HG02610 (cell line): ENCODE measurements at regions not wholly inside any gene's neighbourhood (a gene's known extent, or its start where the extent isn't known, plus 50 kb on each side); places are given as distances from the start of the nearest gene placed in this dataset.

Source experiments
- ATAC-seq: cut with Tn5 transposase; IDR thresholded peaks from one replicate; pipeline ENCODE4 v1.9.1; 2021; ENCODE audit warnings: mild to moderate bottlenecking, moderate library complexity; ENCODE audit not compliant: unreplicated experiment

DNA sequence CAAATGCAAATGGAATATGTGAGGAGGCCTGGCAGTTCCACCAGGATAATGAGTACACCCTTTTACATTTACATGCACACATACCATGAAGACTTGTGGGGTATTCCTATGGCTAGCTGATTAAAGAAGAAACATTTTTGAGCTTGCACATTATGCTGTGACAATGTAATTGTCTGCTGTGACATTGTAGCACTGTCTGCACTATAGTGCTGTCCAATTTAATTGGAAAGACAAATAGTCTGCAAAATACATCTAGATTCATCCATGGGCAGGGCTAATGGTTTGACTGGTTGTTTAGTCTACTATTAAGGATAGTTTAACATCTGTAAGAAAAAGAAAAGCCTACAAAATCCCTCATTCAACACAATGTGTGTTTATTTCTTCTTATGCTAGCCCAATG is 1005.6 kb upstream of the LRFN5 start:
- ATAC-seq = no peak

DNA sequence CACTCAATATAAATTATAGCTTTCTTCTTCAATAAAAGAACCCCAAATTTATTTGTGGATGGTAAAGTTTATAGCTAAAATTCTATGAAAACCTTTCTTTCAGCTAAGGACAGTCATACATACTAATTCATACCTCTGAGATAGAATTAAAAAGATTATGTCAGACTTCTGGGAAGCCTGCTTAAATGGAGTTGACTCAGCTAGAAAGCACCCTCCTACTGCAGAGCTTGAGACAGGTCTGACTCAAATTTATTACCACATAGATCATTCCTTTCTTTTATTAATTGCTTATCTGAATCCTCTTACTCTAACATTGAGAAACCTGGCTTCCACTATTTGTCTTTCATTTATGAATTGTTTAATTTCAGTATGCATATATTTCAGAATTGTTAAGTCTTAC is 1007.0 kb upstream of the LRFN5 start:
- no peak for ATAC-seq

DNA sequence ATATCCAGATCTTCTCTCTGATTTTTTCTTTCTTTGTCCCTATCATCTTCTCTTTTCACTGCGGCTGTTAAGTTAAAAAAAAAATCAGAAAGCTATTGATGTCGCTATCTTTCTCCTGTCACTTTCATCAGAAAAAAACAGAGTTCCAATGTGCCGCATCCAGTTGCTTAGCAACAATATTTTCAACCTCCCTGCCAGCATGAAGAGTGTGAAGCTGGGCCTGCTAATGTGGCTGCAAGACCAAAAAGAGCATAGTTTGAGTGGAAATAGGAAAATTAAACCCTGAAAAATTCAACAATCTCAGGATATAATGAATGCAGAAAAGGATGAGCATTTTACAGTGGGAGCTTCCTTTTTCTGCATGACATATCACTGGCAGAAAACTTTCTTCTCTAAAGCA is 1025.4 kb upstream of the LRFN5 start:
- no peak for ATAC-seq

DNA sequence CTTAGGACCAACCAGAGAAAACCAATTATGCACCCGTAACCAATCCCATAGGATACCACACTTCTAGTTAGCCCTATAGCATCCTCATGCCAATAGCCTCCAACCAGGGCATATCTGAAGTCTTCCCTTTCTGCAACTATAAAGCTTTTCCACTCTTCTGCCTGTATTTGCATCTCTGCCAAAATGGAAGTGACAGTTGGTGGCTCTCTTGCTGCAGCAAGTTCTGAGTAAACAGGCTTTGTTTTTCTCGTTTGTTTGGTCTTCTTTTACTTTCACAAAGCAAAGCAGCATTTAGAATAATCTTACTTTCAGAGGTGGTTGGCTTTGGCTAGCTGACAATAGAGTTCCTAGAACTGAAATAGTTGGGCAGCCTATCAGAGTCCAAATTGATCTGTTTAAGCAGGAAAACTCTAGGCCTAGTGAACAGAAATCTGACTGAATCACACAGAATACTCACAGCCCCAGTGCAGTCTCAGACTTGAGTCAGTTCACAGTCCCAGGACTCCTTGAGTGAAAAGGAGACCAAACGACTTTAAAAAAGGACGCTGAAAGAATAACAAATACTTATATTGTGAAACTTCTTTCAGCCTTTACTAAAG is 1029.7 kb upstream of the LRFN5 start:
- no peak for ATAC-seq

DNA sequence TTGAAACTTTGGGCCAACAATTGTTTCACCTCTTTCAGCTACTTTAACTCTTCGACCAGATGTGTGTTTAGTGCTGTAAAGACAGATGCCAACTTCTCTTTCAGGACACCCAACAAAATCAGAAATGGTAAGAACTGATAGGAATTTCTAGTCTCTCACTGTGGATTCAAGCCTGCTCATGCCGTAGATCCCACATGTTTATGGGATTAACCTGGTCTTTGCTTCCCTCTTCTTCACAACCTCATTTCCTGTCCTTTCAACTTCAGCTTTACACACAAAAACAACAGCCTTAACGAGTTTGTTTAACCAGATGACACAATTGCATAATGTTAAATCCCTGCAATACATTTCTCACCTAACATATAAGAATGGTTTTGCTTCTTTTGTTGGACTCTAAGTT is 1031.9 kb upstream of the LRFN5 start:
- ATAC-seq = no peak

DNA sequence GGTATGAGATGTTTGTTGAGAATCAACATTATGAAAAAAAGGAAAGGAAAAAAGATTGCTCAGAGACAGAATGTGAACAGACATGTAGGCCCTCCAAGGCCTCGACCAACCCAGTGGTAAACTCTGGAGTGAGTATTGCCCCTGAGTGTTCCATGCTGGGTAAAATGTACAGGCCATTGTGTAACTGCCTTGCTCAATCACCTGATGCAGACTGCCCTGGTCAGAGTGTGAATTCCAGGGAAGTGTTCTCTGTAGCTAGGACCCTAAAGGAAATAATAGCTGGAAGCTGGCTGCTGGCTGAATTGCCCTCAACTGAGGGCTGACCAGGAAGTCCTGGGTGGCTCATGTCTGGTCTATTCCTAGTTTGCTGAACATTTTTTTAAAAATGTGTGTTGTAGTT is 1081.4 kb upstream of the LRFN5 start:
- no peak for ATAC-seq

DNA sequence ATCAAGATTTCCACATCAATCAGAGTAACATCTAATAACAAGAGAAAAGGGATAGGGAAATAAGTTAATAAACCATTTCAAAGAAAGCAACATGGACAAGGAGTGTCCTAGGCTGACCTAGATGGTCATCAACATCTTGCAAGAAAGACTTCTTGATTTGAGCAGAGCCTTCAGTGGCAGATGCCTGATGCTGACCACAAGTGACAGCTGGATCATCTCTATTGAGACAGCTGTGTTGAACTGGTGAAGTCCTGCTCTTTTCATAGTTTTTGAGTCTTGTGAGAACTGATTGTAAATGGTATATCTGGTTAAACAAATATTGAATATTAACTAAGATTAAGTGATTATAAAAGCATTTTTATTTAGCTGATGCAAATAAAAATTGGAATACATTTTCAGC is 1083.6 kb upstream of the LRFN5 start:
- ATAC-seq = no peak

DNA sequence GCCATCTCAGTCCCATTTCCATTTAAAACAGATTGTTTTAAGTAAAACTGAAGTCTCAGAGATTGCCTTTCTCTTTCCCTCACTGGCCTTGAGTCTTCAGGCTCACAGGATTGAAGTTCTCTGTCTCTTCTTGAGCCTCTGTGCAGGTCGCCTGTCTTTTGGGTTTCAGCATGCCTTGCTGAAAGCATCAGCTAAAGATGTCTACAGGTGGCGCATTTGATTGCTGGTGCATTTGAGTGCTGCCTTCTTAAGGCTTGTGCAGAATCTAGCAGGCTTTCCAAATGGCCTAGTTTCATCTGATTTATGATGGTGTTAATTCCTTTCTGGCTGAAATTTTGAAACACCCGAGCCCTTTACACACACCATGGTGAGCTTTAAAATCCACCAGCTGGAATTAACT is 1062.2 kb upstream of the FBXO33 start:
- no peak for ATAC-seq

DNA sequence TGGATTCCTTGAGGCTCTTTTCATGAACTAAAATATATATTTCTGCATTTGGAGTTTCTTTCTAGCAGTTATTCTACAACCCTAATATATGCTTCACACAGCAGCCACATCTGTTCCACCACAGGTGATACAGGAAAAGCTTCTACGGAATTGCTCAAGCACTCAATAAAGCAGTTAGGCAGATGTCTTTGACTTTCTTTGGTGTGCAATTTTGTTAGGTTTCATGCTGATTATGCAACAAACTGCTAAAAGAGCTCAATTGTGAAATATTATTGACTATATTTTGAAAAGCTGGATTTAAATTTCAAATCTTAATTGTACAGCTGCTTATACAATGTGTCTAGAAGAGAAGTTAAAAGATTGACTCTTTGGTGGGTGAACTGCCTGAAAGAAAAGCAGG is 1055.6 kb upstream of the FBXO33 start:
- no peak for ATAC-seq

DNA sequence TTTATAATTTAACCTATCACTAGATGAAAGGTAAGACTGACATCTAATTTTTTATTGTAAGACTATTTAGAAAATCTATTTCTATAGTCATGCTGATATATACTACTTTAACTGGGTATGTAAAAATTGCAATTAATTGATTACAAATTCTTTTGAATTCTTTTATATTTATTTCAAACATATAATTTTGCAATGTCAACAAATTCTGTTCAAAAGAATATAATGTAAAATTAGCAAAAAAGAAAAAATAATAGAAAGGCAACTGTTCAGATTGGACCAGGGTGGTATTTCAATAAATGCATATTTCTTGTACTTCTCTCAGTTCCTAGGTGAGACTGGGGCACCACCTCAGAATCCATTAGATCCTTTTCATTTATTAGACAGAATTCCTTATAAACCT is 1053.5 kb upstream of the FBXO33 start:
- ATAC-seq = no peak

DNA sequence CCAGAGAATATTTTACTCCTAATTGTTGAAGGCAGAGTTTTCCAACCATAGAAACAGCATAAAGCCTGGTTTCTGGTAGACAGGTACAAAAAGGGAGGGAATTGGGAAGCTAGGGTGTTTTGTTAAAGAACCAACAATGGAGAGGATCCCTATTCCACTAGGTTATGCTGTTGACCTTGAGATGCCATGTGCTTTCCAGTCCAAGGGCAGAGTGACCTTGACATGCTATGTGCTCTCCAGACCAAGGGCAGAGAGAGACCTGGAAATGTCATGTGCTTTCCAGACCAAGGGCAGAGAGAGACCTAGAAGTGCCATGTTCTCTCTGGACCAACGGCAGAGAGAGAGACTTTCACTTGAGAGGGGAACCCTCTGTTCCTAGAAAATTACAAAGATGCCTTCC is 1043.8 kb upstream of the FBXO33 start:
- no peak for ATAC-seq

DNA sequence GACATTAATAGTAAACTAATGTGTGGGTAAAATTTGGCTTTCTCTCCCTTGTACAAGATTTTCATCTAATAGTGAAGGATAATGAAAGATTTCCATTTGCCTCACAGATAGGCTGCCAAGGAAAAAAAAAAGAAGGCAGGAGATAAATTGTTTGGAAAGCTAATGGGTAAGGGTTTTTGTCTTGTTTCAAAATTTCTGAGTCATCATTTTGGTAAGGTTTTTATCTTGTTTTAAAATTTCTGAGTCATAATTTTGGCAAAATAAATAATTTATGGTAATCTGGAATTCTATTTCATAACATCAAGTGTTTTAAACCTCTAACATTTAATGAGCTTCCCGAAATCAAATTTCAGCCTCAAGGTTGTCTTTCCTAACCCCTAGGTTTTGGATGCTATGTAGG is 1035.7 kb upstream of the FBXO33 start:
- no peak for ATAC-seq

DNA sequence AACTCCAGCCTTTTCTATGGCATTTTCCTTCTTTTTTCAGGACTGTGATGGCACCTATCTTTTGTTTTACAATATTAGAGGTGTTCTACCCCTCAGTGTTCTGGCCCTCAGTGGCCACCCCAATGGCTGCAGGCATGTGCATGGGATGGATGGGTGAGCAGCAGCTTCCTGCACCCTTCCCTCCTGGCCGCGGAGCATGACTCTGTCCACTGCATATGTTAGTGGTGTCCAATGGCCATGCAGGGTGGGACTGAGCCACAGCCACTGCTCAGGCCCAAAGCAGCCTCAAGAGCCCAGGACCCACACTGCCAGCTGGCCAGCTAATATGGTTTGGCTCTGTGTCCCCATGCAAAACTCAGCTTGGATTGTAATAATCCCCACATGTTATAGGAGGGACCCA is 1032.3 kb upstream of the FBXO33 start:
- no peak for ATAC-seq

DNA sequence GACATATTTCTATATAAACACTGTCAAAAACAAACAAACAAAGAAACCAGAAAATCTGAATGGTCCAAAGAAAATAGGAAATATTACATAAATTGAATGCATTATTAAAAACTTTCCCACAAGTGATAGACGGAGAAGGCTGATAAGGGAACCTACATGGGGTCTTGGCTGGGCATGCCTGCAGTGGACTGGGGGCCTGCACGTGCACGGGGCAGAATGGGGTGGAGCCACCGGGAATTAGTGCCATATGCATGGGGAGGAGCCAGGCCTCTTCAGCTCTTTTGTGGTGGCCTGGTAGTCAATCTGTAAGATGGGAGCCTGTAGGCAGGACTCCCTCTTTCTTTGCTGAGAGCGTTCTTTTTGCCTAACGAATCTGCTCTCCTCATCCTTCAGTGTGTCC is 1031.7 kb upstream of the FBXO33 start:
- no peak for ATAC-seq

DNA sequence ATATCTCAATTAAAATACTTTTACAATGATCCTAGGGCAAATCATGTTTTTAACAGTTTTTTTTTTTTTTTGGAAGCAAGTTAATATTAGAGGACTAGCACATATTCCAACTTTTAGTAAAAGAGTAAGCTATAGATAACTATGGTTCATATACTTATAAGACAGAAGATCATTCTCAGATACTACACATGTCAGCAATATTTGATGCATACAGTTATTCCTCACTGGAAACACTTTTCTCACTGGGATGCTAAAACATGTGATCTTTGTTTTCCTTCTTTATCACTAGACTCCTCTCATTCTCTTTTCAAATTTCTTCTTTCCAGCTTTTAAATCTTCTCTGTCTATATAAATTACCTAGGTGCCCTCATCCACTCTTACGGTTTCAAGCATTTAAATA is 1020.4 kb upstream of the FBXO33 start:
- no peak for ATAC-seq

DNA sequence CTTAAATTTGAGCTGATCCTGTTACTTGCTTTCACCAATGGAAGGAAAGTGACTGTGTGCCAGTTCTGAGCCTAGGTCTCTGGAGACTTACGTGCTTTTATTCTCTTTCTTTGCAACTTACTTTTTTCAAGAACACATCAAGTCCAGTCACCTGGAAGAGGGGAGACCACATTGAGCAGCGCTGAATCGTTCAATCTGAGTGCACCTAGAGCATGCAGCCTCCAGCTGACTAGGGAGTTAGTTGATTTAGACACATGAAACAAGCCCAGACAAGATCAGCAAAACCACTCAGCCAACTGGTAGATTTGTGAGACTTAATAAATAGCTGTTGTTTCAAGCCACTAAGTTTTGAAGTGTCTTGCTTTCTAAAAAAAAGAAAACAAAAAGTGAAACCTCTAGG is 1014.8 kb upstream of the FBXO33 start:
- no peak for ATAC-seq

DNA sequence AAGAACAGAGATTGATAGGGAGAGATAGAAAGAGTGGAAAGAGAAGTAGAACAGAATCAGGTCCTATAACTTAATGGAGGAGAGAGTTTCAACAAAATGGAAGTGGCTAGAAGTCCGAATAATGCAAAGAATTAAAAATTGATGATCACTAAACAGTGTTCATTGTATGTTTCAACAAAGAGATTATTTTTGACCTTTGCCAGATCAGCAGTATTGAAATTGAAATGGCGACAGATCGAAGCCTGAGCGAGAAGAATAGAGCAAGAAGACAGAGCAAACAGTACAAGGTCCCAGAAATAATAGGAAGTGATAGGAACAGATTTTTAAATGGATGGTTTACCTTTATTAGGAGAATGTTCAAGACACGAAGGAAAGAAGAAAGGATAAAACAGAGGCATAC is 1012.8 kb upstream of the FBXO33 start:
- no peak for ATAC-seq

DNA sequence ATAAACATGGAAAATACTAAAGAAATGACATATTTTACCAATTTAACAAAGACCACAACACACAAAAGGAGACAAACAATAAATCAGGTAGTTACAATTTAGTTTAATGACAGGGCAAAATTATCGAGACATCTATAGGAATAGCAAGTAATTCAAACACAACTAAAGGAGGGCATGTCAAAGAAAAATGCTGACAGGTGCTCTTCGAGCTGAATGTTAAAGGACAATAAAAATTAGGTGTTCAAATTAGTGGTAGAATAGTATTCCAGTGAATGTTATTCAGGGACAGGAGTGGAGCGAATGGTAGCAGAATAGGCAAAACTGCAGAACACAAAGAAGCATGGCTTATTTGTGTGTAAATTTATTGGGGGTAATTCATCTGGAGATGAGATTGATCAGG is 1004.3 kb upstream of the FBXO33 start:
- no peak for ATAC-seq

DNA sequence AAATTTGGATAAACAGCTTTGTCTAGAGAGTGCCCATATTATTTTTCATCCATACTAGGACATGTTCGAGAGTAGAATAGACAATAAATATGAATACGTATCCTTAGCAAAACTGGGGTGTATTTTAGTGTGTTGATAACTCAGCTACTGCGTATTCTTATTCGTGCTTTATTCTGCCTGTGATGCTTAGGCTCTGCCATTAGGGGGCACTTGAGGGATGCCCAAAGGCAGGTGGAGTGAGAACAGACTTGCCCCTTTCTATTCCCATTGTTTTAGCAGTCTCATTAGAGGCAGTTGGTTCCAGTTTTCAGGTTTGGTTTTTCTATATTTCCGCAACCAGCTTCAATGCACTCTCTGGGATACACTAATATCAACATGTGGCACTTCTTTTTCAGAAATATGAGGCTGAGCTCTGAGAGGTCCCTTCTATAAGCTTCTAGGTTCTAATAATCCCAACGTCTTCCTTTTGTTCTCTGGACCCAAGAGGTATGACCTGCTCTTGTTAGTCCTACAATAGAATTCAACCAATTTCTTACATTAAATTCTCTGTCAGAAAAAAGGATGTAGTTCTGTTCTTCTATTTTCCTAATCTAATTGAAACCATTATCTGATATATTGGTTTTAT is 985.7 kb upstream of the FBXO33 start:
- no peak for ATAC-seq

DNA sequence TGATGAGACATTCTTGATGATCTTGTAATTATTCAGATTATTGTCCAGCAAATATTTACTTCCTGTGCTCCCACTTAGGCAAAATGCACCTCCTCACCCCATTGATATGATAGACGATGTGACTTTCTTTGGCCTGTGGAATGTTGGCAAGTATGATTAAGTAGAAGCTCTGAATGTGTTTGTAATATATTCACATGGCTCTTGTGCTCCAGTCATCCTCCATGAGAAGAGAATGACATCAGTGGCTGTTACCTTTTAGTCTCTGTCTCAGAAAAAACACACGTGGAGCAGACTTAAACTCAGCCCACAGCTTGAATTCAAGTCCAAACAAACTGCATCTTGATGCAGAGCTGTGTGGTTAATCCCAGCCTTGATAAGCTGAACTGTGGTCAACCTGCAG is 984.3 kb upstream of the FBXO33 start:
- no peak for ATAC-seq

DNA sequence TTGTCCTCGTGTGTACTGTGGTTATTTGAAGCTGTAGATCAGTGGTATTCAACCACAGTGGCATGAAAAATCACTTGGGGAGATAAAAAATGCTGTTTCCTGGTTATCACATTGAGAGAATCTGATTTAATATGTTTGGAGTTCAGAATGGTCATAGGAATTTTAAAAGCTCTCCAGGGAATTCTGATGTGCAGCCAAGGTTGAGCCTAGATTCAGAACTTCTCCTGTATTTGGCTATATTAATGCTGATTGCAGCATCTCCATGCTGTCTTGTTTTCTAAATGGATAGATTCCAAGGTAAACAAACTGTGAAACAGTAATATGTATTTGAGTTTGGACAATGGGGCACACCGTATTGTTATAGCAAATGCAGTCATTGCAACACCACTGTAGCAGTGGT is 982.2 kb upstream of the FBXO33 start:
- ATAC-seq = no peak

DNA sequence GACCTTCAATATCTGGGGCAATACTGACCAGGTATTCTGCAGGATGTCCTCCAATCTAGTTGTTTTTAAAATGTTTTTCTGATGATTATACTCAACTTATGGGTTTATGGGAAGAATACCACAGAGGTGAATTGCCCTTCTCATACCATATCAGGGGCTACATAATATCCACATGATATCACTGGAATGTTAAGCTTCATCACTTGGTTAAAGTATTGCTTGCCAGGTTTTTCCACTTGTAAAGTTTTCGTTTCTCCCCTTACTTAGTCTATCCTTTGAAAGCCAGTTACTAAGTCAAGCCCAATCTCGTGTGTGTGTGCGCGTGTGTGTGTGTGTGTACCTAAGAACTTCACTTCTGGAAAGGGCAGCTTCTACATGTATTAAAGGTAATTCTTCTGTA is 980.9 kb upstream of the FBXO33 start:
- no peak for ATAC-seq

DNA sequence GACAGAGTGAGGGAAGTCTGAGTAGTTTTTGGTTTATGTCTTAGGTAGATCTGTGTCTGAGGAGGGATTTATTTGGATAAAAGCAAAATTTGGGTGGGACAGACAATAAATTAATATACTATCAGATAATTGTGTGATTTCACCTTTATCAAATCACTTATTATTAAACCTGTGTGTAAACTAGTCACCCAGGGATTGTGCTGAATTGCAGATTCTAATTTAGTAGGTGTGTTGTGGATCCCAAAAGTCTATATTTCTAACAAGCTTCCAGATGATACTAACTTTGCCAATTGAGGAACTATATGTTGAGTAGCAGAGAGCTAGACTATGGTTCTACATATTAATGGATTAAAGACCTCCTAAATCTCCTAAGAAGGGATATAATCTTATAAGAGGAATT is 978.5 kb upstream of the FBXO33 start:
- ATAC-seq = no peak
